HUDEP-2 (cell line): ENCODE measurements at regions not wholly inside any gene's neighbourhood (a gene's known extent, or its start where the extent isn't known, plus 50 kb on each side); places are given as distances from the start of the nearest gene placed in this dataset.

Experiments used
- DNase-seq, 76 experiments: peaks; one replicate each; lab custom pipeline; 2025; ENCODE audit not compliant: unreplicated experiment in 76 of 76; lab: John Stamatoyannopoulos, UW

DNA sequence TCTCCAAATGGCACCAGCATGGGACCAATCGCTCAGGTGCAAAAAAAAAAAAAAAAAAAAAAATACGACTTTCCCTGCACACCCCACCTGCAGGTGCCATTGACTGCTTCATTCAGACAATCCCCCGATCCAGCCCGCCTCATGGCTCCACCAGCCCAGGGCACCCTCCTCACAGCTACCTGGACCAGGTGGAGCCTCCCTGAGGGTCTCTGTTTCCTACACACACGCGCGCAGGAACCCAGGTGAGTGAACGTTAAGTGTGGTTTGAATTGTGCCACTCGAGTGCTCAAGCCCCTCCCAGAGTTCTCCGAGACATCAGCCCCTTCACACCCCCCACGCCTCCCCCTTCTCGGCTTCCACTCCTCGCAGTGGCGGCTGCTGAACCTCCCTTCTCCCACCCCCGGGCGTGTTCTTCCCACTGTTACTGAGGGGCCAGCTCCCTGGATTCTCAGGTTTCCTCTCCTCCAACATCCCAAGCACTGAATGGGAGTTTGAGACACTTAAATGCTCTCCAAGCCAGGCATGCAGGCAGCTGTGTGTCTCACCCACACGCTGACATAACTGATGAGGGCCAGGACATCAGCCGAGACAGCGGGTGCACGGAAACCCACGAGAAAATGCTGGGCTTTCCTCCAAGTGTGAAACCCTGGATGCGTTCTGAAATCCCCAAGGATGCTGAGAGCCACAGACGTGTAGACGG is 88.8 kb upstream of the SNTG2 start:
- no peak for DNase-seq

DNA sequence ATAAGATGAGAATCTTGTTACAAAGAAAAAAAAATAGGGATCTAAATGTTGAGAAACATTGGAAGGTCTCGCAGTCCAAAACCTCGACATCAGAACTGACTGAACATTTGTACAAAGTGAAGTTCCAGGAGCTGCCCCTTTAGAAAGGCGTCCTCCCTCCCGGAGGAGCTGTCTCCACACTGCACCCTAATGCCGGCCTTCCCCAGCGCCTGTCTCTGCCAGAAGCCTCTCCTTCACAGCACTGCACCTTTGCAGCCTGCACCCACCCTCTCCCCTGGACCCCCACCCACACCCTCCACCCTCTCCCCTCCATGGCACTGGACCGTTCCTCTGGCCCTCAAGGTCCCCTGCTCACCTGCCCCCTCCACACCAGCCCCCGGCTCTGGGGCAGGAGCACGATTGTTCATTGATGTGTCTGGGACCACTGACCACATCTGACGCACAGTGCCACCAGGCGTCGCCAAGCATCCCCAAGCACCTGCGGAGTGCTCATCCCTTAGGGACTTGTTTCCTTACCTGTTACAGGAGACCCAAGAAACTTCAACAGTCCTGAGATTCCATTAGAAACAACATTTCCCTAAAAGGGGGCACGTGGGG is 90.3 kb upstream of the SNTG2 start:
- no peak for DNase-seq

DNA sequence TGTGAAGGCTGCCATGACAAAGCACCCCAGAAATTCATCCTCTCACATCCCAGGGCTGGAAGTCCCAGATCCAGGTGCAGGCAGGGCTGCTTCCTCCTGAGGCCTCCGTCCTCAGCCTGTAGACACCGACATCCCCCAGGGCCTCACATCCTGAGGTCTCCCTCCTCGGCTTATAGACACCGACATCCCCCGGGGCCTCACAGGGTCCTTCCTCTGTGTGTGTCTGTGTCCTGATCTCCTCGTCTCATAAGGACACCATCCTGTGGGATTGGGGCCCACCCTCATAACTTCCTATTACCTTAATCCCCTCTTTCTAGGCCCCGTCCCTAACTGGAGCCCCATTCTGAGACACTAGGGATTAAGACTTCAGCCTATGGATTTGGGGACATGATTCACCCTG is 92.0 kb upstream of the SNTG2 start:
- DNase-seq = no peak

DNA sequence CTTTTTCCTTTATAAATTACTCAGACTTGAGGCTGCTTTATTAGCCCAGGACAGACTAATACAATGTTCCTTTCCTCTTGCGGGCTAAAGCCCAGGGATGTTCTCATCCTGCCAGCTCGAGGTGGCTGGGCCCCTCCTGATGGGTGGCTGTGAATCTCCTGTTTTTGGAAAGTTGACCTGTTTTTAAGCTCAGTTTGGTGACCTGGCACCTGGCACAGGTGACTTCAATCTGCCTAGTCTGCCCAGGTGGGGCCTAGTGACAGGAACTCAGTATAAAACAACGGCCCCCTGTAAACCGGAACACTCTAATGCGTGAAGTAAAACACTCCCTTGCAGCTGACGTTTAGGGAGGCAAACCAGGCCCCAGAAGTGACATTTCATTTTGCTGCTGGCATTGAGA is 92.7 kb upstream of the SNTG2 start:
- no peak for DNase-seq

DNA sequence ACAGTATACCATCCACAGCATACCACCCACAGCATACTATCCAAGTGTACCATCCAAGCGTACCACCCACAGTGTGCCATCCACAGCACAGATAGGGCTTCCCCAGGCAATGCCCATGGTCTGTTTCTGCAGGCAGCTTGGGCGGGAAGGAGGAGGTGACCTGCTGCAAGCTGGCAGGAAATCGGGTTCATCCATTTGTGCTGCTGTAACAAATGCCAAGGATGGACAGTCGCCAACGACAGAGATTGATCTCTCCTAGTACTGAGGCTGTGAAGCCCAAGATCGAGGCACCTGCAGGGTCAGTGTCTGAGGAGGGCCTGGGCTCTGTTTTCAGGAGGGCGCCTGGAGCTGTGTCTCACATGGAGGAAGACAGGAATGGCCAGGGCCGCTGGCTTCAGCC is 93.6 kb upstream of the SNTG2 start:
- no peak for DNase-seq

DNA sequence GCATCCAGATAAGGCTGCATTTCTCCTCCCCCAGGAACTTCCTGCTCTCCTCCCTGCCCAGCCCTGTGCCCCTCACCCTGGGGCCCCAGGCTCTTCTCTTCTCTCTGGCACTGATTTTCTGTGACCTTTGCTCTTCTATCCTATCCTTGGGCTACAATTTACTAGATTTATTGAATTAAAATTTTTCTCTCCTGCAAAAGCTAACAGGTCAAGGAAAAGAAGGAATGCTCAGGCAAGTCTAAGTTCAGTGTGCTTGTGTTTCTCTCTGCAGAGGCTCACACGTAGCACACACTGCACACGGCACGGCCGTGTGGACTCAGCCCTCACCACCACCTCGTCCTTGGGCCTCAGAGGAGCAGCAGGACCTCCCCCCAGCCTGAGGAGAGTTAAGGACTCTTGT is 94.2 kb upstream of the SNTG2 start:
- no peak for DNase-seq

DNA sequence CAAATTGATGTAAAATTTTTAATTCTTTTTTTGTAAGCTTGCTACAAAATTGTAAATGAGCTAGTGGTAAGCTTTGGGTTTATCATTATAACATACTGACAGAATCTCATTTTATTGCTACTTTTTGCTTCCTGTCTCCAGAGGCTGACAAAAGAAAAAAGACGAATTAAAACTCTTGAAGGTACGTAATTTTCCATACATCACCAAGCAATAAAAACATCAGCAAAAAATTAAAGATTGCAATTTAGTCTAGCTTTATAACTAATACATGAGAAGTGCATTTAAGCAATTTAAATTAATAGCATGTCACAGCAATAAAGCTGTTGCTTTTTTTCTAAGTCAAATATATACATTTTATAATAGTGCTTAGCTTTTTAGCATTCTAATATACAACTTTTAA is 94.6 kb upstream of the SNTG2 start:
- DNase-seq = no peak

DNA sequence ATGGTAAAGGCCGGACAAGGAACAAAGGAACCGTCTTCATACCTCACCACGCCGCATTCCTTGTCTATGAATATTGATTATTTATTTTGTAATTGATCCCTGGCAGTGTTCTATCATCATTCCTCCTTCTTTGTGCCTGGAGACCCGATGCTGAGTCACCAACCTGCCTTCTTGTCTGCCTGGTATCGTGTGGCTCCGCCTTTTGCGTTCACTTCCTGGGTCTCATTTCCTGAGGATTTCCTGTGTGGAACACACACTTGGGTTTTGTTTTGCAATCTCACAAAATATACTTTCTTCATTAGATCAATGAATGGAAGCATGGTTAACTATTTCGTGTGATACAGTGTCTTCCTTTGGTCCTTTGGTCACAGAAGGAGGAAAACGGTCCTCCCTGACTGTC is 95.5 kb upstream of the SNTG2 start:
- DNase-seq = no peak

DNA sequence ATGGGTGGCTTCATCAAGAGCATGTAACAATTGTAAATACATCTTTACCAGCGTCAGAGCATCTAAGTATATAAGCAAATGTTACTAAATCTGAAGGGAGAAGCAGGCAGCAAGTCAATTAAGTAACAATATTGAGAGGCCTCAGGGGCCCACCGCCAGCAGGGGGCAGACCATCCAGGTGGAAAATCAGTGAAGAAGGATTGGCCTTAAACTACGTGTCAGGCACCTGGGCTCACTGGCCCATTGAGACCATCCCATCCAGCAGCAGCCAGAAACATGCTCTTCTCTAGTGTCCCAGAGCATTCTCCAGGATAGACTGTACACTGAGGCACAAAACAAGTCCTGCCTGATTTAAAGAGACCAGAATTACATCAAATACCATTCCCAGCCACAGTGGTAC is 96.2 kb upstream of the SNTG2 start:
- peak in 10 of 76 experiments; percentile 1 to 33 (median 4) for DNase-seq

DNA sequence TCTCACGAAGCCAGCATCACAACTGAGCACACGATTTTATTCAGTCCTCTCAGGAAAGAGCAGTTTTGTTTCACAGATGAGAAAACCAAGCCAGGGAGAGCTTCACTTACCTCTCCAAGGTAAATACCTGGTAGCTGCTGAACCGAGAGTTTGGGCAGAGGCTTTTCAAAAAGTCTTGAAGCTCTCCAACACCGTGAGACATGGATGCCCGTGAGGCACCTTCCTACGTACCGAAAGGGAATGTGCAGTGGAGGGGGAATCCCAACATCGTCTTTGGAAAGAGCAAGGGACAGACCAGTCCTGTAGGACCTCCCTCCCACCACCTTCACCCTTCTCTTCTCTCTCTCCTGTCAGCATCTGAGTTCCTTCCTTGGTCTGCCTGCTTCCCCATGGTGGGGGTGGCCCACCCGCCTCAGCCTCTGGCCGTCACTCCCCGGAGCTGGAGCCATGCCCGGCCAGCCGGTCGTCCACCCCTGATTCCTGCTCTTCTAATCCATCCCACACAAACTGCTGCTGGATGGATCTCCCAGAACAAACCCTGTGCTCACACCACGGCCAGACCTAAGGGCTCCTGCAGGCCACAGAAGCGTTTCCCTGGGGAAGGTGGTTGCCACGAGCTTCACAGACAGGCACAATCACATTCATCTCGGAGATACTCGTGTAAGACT is 97.3 kb upstream of the SNTG2 start:
- DNase-seq = no peak

DNA sequence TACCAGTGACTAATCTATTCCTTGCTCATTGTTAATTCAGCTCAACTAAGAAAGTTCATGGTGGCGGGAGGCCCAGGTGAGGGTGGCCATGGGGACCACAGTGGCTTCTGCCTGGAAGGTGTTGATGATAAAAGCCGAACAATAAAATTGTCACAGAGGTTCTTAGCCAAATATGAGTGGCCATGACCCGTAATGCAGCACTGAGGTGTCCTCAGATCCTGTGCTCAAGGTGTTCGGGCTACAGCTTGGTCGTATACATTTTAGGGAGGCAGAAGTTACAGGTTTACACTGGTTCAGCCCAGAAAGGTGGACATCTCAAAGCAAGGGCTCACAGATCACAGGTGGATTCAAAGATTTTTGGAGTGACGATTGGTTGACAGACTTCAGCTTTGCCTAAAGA is 98.5 kb upstream of the SNTG2 start:
- DNase-seq = no peak

DNA sequence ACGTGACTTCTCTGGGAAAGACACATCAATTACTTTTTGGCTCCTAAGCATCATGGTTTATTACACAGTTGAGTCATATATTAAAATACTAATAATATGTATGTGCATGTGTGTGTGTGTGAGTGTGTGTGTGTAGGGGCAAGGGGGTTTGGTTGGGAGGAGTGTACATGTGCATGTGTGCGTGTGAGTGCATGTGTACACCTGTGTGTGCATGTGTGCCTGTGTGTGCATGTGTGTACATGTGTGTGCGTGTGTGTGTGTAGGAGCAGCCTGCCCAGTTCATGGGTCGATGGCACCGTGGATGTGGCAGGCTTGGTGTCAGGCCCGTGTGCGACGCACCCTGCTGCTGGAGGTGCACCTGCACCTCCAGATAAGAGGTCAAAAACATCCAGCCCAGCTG is 99.0 kb upstream of the SNTG2 start:
- DNase-seq = no peak

DNA sequence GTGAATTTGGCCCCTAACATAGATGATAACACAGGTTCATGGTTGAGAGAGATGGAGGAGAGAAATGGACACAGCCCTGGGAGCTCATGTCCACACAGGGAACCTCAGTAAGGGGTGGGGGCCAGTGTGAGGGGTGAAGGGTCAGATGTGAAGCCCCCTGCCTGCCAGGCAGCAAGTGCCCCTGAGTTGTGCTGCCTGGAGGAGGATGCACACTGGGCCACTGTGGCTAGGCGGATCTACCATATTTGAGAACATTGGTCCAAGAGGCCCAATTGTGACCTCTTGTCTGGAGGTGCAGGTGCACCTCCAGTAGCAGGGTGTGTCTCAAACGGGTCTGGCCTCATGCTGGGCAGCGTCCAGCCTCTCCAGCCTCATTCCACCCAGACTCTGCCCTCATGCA is 99.6 kb upstream of the SNTG2 start:
- DNase-seq = no peak

DNA sequence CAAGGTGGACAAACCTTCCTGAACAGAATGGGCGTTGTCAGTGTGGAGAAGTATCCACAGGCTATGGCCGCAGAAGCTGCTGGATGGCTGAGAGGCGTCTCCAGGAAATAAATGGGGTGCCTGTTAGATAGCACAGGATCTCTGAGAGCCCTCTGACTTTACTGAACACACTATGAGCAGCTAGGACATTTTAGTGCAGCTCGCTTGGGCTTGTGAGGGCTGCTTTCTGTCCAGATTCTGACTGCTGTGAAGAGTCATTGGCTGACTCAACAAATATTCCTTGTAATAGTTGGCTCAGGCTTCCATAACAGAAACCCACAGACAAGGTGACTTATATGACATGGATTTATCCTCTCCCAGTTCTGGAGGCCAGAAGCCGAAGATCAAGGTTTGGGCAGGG is 100.2 kb upstream of the SNTG2 start:
- DNase-seq = no peak

DNA sequence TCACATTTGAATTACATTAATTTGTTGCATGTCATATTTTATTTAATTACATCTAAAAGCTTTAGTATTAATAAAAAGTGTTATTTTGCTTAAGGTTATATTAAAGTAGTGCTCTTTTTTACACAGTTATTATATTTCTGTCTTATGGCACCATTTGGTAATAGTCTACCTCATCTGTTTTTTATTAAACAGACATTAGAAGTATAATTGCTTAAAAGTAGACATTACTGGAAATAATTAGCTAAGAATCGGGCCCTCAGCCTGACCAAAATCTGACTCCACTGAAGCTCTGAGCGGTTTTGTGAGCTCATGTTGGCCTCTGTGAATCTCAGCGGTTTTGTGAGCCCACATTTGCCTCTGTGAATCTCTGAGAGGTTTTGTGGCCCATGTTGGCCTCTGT is 102.5 kb upstream of the SNTG2 start:
- no peak for DNase-seq

DNA sequence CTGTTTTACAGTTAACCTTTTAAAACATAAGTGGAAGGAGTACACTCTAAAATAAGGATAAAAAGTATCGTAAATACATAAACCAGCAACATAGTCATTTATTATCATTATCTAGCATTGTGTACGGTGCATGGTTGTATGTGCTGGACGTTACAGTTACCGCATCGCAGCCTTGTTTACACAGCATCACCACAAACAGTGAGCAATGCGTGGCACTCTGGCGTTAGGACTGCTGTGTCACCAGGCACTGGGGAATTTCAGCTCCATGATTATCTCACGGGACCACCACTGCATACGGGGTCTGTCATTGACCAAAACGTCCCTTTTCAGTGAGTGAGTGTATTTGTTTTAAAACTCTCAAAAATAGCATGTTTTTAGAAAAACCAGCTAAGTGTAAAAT is 103.0 kb upstream of the SNTG2 start:
- DNase-seq = no peak

DNA sequence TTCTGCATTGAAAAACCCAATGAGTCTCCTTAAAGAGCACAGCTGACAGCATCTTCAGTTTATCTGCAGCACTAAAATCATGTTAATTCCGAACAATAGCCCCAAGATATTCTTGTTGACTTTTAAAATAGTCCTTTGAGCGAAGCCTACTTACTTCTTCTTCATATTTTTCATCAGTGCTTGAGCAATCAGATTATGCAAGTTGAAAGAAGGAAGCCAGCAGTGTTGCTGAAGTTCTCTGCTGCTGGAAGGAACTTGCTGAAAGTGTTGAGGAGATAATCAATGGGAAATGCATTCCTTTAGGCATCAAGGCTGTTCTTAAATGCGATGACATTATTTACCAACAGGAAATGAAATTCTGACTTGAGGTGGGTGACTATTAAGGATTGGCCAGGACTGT is 105.9 kb upstream of the SNTG2 start:
- no peak for DNase-seq

DNA sequence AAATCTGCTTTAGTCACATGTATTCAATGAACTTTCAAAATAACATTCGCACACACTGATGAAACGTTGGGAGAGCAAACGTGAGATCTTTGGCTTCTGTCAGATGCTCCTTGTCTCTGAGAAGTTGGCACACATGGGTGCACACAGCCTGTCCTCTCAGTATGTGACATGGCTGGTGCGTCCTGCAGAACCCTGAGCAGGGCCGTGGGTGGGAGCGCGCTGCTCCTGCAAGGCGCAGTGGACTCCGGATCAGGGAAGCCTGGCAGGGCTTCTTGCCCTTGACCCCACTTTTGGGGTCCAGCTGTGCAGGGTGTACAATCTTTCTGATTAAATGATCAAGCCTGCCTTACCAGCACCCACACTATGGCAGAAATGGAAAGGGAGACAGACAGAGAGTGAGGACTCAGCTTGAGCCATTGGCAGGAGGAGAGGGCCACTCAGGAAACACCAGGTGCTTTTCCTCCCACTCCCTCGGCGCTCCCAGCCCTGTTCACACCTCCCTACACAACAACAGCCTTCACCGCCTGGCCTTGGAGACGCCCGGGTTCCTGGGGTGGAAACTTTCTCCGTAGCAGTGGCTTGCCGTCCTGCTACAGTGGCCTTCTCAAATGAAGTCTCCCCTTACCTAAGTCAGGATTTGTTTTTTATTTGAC is 108.4 kb upstream of the SNTG2 start:
- DNase-seq = no peak

DNA sequence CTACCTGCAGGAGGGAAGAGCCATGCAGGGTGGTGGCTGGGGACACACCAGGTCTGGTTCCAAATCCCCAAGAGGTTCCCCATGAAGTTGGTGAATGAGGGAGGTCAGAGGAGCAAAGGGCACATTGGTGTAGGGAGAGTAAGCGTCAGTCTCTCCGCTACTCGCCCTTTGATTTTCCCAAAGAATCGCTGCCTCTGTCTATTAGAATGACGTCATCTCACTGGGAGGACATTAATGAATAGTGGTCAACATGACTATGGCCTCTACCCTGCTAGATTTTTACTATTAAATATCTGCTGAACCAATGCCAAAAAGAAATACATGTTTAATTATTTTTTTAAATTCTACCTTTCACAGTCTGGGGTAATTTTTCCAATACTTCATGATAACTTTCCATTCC is 109.6 kb upstream of the SNTG2 start:
- DNase-seq = no peak

DNA sequence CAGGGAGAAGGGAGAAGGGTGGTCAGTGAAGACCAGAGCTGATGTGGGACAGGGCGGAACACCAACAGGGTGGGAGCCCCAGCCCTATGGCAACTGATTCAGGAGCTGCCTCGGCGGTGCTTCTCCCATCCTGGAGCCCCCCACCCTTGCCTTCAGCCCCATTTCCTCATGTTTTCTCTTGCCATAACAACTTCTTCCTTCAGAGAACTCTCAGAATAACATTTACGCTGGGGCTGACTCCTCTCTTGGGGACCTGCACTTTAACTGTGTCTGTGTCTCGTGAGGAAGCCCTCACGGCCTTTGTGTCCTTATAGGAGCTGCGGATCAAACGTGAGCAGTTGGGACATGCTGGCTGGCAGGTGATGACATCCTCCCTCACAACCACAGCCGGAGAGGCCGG is 116.4 kb upstream of the SNTG2 start:
- DNase-seq = no peak

DNA sequence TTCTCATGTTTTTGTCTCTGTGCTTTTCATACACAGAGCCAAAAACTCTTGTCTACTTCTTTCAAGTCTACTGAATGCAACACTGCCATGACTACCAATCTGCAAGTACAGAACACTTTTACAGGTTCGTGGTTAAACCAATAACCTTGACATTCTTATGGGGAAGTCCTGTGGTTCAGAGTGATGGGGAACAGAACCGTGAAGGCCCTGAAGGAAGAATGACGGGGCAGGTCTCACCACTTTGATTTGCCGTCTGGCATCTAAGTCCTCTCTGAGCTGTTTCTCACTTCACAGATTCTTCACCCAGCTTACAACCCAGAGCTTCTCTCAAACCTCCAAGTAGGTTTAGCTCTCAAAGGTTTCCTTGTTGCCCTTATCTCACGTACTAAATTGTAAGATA is 117.5 kb upstream of the SNTG2 start:
- DNase-seq = no peak

DNA sequence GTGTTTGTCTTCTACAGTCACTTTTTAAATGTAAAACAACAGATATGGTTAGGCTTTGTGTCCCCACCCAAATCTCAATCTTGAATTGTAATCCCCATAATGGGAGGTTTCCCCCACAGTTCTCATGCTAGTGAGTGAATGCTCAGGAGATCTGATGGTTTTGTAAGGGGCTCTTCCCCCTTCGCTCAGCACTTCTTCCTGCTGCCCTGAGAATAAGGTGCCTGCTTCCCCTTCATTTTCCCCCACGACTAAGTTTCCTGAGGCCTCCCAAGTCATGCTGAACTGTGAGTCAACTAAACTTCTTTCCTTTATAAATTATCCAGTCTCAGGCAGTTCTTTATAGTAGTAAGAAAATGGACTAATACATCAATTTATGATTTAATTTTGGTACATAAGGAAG is 118.0 kb upstream of the SNTG2 start:
- no peak for DNase-seq
